Stimulated activated CD8-positive, alpha-beta memory T cell treated with anti-CD3 and anti-CD28 coated beads, Interleukin-15, amount 100 ng/mL, for 1 hour (primary cell): ENCODE measurements at regions not wholly inside any gene's neighbourhood (a gene's known extent, or its start where the extent isn't known, plus 50 kb on each side); places are given as distances from the start of the nearest gene placed in this dataset.
"Not testable (repeated sequence)": the region's sequence is repeated elsewhere in the genome, so short reads cannot be mapped to it uniquely, and the experiment has no call there.

ENCODE experiments used
- DNase-seq: peaks from one replicate; pipeline ENCODE4 v3.0.0-alpha.2; 2020; ENCODE audit warnings: low read depth

GRCh38 chr9:96156171-96156974 lies 145.6 kb downstream of the HSD17B3 start:
- no peak for DNase-seq

GRCh38 chr9:96154081-96154480 lies 147.9 kb downstream of the HSD17B3 start:
- DNase-seq, result no peak

GRCh38 chr9:96152550-96152949 lies 149.4 kb downstream of the HSD17B3 start:
- no peak for DNase-seq

GRCh38 chr9:96150324-96151227 lies 151.4 kb downstream of the HSD17B3 start:
- DNase-seq, result peak; percentile 23

- no peak for DNase-seq
Observed at GRCh38 chr9:96149533-96150280, 152.3 kb downstream of the HSD17B3 start.

GRCh38 chr9:96148634-96149532 lies 153.1 kb downstream of the HSD17B3 start:
- no peak for DNase-seq

GRCh38 chr9:96147029-96147428 lies 154.9 kb downstream of the HSD17B3 start:
- DNase-seq, result not testable (repeated sequence)

GRCh38 chr9:96141666-96142065 lies 160.3 kb downstream of the HSD17B3 start:
- no peak for DNase-seq

GRCh38 chr9:96141128-96141474 lies 160.9 kb downstream of the HSD17B3 start:
- no peak for DNase-seq

GRCh38 chr9:96140296-96141127 lies 161.5 kb downstream of the HSD17B3 start:
- no peak for DNase-seq

GRCh38 chr9:96139592-96140295 lies 162.2 kb downstream of the HSD17B3 start:
- no peak for DNase-seq

GRCh38 chr9:96138616-96139015 lies 163.4 kb downstream of the HSD17B3 start:
- DNase-seq, result no peak

GRCh38 chr9:96137671-96138429 lies 164.1 kb downstream of the HSD17B3 start:
- DNase-seq, result no peak

GRCh38 chr9:96136992-96137670 lies 164.8 kb downstream of the HSD17B3 start:
- DNase-seq, result no peak

GRCh38 chr9:96135753-96136290 lies 166.2 kb downstream of the HSD17B3 start:
- DNase-seq, result no peak

GRCh38 chr9:96135076-96135752 lies 166.8 kb downstream of the HSD17B3 start:
- no peak for DNase-seq

- DNase-seq, result no peak
Observed at GRCh38 chr9:96133321-96134021, 168.5 kb downstream of the HSD17B3 start.
